ENCODE measurements at regions not wholly inside any gene's neighbourhood (a gene's known extent, or its start where the extent isn't known, plus 50 kb on each side); places are given as distances from the start of the nearest gene placed in this dataset.

DNA sequence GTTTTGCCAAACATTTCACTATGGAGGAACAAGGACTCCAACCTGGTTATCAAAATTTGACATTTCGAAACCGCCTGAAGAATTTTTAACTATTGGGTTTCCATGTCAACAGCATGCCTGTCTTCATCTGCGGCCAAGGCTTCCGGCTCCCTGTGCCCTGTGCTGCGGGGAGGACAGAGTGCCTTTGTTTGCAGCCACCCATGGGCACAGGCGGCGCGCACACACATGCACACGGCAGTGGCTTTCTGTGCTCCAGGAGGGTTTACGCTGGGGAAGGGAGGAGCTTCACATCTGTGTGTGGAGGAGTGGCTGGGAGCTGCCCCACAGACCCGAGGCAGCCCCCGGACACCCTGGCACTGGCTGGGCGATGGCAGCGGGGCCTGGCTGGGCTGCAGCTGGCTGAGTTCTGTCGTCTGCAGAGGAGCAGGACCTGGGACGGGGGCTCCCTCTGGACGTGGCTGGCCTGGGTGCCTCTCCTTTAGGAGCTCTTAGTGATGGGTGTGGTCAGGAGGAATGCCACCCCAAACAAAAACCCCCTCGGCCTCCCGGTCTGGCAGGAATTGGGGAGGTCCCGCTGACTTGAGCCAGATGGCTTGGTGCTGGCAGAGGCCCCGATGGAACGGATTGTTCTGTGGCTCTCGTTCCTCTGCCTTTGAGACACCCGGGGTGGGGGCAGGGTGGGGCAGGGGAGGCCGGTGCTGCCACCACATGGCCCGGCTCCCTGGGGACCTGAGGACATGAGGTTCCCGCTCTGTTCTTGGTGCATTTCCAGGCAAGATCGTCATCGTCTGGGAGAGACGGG, 1290.9 kb downstream of the BRD1 start:
- no peak overlapping the region for H3K27ac ChIP-seq
- no peaks in the 10 kb centered on the region for H3K36me3 ChIP-seq
- no peaks in the 10 kb centered on the region for H3K27me3 ChIP-seq
- no peak for DNase-seq (ENCODE audit: low read depth in 1 of 2, low spot score in 1 of 2)
- TF ChIP-seq, protein P1, sequence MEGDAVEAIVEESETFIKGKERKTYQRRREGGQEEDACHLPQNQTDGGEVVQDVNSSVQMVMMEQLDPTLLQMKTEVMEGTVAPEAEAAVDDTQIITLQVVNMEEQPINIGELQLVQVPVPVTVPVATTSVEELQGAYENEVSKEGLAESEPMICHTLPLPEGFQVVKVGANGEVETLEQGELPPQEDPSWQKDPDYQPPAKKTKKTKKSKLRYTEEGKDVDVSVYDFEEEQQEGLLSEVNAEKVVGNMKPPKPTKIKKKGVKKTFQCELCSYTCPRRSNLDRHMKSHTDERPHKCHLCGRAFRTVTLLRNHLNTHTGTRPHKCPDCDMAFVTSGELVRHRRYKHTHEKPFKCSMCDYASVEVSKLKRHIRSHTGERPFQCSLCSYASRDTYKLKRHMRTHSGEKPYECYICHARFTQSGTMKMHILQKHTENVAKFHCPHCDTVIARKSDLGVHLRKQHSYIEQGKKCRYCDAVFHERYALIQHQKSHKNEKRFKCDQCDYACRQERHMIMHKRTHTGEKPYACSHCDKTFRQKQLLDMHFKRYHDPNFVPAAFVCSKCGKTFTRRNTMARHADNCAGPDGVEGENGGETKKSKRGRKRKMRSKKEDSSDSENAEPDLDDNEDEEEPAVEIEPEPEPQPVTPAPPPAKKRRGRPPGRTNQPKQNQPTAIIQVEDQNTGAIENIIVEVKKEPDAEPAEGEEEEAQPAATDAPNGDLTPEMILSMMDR (IDR thresholded peaks at IDR 0.05; ENCODE audit: low read depth, low read length) = no peak
- no peak overlapping the region for H3K4me3 ChIP-seq
- H3K4me1 ChIP-seq (ENCODE audit: low read depth) = no peaks in the 10 kb centered on the region
- H3K9me3 ChIP-seq (ENCODE audit: low read depth) = no peaks in the 10 kb centered on the region

DNA sequence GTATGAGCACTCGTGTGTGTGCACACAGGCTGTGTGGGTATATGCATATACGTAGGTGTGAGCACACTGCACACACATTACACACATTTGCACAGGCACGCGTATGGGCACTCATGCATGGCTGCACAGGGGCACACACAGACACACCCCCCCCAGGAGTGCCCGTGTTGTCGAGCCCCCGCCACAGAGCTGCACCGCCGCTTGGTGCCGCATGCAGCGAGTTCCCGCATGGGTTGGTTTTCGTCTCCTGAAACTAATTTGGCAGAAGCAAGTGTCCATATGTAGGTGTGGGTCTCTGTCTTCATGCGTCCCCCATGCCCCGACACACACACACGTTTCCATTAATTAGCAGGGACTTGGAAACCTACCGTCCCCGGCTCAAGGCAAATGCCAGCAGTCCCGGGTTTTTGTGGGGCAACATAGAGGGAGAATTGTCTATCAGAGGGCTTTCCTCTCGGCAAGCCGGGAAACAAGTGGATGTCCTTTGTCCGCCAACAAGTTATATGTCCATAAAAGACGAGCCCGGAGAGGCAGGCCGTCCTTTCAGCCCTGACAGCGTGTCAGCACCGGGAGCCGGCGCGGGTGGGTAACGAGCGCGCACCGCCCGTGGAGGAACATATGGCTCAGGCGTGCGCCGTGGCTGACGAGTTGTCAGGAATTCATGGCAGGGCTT, 1291.7 kb downstream of the BRD1 start:
- DNase-seq (ENCODE audit: low read depth in 1 of 2, low spot score in 1 of 2) = no peak
- H3K4me1 ChIP-seq (ENCODE audit: low read depth) = no peaks in the 10 kb centered on the region
- H3K9me3 ChIP-seq (ENCODE audit: low read depth) = no peaks in the 10 kb centered on the region
- H3K27ac ChIP-seq = no peak overlapping the region
- TF ChIP-seq, protein P1 (IDR thresholded peaks at IDR 0.05; ENCODE audit: low read depth, low read length) = no peak
- H3K27me3 ChIP-seq = no peaks in the 10 kb centered on the region
- H3K4me3 ChIP-seq = no peak overlapping the region
- H3K36me3 ChIP-seq = no peaks in the 10 kb centered on the region

DNA sequence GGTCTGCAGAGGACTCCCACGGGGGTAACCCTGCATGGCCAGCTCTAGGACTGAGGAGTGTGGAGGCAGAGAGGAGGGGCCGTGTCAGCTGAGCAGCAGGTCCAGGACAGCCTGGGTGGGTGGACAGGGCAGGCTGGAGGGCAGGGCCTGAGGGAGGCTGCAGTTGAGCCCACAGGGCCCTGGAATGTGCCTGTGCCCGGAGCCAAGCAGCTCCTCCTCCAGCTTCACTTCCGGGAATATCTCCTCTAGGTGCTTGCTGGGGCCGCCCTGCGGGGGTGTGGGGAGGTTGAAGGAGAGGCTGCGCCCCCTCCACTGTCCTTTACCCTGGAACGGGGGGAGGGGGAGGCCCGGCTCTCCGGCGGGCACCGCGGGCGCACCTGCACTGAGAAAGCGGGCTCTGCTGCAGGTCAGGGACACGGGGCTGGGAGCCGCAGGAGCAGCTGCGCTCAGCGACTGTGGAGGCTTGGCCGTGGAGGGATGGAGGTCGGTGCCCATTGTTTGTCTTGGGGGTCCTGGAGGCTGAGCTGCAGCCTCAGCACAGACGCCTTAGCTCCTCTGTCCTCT, 1293.2 kb downstream of the BRD1 start:
- Histone ChIP-seq H3K27ac (no peak overlapping the region), H3K27me3 (no peaks in the 10 kb centered on the region), H3K4me1 (ENCODE audit: low read depth) (no peaks in the 10 kb centered on the region), H3K9me3 (ENCODE audit: low read depth) (no peaks in the 10 kb centered on the region), H3K4me3 (no peak overlapping the region), H3K36me3 (no peaks in the 10 kb centered on the region)
- no peak for DNase-seq (ENCODE audit: low read depth in 1 of 2, low spot score in 1 of 2)
- TF ChIP-seq, protein P1 (IDR thresholded peaks at IDR 0.05; ENCODE audit: low read depth, low read length) = no peak

DNA sequence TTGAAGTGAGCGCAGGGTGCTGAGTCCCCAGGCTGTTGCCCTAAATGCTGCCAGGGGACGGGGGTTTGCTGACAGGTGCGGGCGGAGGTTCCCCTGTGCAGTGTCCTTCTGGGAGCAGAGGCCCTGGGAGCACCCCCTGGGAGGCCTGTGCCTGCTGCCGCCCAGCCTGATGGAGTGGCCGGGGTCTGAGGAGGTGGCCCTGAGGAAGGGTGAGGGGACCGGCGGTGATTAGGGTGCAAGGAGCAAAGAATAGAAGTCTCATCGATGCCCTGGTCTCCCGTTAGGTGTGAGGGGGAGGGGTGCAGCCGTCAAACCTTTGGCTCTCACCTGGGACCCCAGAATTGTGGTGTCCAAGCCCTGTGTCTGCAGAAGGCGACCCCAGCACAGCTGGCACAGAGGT, 1294.7 kb downstream of the BRD1 start:
- Histone ChIP-seq H3K27me3 (no peaks in the 10 kb centered on the region), H3K9me3 (ENCODE audit: low read depth) (no peaks in the 10 kb centered on the region), H3K27ac (no peak overlapping the region), H3K4me1 (ENCODE audit: low read depth) (no peaks in the 10 kb centered on the region), H3K36me3 (no peaks in the 10 kb centered on the region), H3K4me3 (no peak overlapping the region)
- DNase-seq (ENCODE audit: low read depth in 1 of 2, low spot score in 1 of 2) = no peak
- TF ChIP-seq, protein P1 (IDR thresholded peaks at IDR 0.05; ENCODE audit: low read depth, low read length) = no peak

DNA sequence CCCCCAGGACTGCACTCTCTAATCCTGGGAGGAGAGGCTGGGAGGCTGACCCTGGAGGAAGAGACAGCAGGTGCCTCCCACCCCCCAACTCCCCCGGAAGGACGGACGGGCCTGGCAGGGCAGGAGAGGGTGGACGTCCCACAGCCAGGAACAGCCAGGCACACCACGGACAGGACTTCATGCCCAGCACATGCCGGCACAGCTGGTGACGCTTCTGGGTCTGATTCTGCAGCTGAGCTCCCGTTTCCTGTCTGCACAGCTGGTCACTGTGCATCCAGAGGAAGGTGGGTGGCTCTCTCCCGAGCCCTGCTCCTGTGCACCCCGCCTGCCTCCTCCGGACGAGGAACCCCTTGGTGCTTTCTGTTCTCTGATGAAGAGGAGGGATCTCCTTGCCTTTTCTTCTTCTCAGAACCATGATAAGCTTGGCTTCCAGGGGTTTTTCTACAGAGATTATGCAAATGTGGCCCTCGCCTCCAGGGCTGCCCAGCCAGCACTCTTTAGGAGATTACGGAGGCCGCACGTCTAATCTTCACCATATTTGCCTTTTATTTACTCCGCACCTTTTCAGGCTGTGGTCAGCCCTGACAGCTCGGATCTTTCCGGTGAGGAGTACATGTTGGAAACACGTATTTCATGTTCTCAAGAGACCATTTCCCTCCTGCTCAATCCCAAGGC, 1295.8 kb downstream of the BRD1 start:
- H3K27ac ChIP-seq = no peak overlapping the region
- no peaks in the 10 kb centered on the region for H3K4me1 ChIP-seq (ENCODE audit: low read depth)
- H3K4me3 ChIP-seq = no peak overlapping the region
- no peaks in the 10 kb centered on the region for H3K9me3 ChIP-seq (ENCODE audit: low read depth)
- H3K36me3 ChIP-seq = no peaks in the 10 kb centered on the region
- DNase-seq (ENCODE audit: low read depth in 1 of 2, low spot score in 1 of 2) = no peak
- TF ChIP-seq, protein P1 (IDR thresholded peaks at IDR 0.05; ENCODE audit: low read depth, low read length) = no peak
- no peaks in the 10 kb centered on the region for H3K27me3 ChIP-seq
